GM12878 (cell line): ENCODE measurements at regions not wholly inside any gene's neighbourhood (a gene's known extent, or its start where the extent isn't known, plus 50 kb on each side); places are given as distances from the start of the nearest gene placed in this dataset.

Experiments used
- BHLHE40 ChIP-seq, 2 experiments: fragments of 450-650 bp in 1 of 2; IDR thresholded peaks; 2 replicates each; pipeline ENCODE4 v1.6.1; 2011 to 2017; ENCODE audit warnings: low read depth in 2 of 2, borderline replicate concordance in 1 of 2, improper control_type of control experiment in 1 of 2, low read length in 1 of 2, mild to moderate bottlenecking in 1 of 2
- BRCA1 ChIP-seq: IDR thresholded peaks from 2 replicates; pipeline ENCODE4 v1.6.1; 2011; ENCODE audit warnings: low read depth, low read length, improper control_type of control experiment
- CHD2 ChIP-seq: IDR thresholded peaks from 2 replicates; pipeline ENCODE4 v1.6.1; 2011; ENCODE audit warnings: low read depth, low read length, improper control_type of control experiment, borderline replicate concordance
- DPF2 ChIP-seq: fragments of 450-650 bp; IDR thresholded peaks from 2 replicates; pipeline ENCODE4 v1.6.1; 2017; ENCODE audit warnings: mild to moderate bottlenecking
- EP300 ChIP-seq, 2 experiments: fragments of 150-350 bp in 1 of 2; IDR thresholded peaks; 2 replicates each; pipeline ENCODE4 v1.6.1; 2011 to 2012; ENCODE audit warnings: low read depth in 2 of 2, low read length in 2 of 2, borderline replicate concordance in 1 of 2, improper control_type of control experiment in 1 of 2, inconsistent platforms in 1 of 2; ENCODE audit not compliant: control insufficient read depth in 1 of 2
- EZH2 ChIP-seq: IDR thresholded peaks from 2 replicates; pipeline ENCODE4 v1.6.1; 2012; ENCODE audit warnings: low read depth, mild to moderate bottlenecking, control low read depth, inconsistent platforms, low read length, borderline replicate concordance; ENCODE audit not compliant: control insufficient read depth
- HDAC2 ChIP-seq: fragments of 200-600 bp; sonication (generic); IDR thresholded peaks from 2 replicates; pipeline ENCODE4 v1.6.1; 2017
- HDGF ChIP-seq: fragments of 450-650 bp; IDR thresholded peaks from 2 replicates; pipeline ENCODE4 v1.6.1; 2016; ENCODE audit warnings: antibody characterized with exemption
- MEF2A ChIP-seq: IDR thresholded peaks from 2 replicates; pipeline ENCODE4 v1.6.1; 2011; ENCODE audit warnings: low read depth, mild to moderate bottlenecking, low read length, moderate library complexity; ENCODE audit not compliant: insufficient read depth
- MTA2 ChIP-seq: fragments of 450-650 bp; IDR thresholded peaks from 2 replicates; pipeline ENCODE4 v1.6.1; 2016; ENCODE audit warnings: low read depth, mild to moderate bottlenecking, moderate library complexity
- NR2F1 ChIP-seq: fragments of 450-650 bp; conservative IDR thresholded peaks from 2 replicates; pipeline ENCODE4 v1.6.1; 2017; ENCODE audit warnings: mild to moderate bottlenecking
- NRF1 ChIP-seq: conservative IDR thresholded peaks from 2 replicates; pipeline ENCODE4 v1.6.1; 2011; ENCODE audit warnings: mild to moderate bottlenecking, low read depth, low read length, improper control_type of control experiment
- PAX5 ChIP-seq: IDR thresholded peaks from 2 replicates; pipeline ENCODE4 v1.6.1; 2011; ENCODE audit warnings: low read depth, low read length, borderline replicate concordance
- PAX8 ChIP-seq: fragments of 450-650 bp; IDR thresholded peaks from 2 replicates; pipeline ENCODE4 v1.6.1; 2017; ENCODE audit warnings: mild to moderate bottlenecking, moderate library complexity
- POLR2A ChIP-seq: IDR thresholded peaks from 2 replicates; pipeline ENCODE4 v1.6.1; 2011; ENCODE audit warnings: low read depth, mild to moderate bottlenecking, low read length
- POLR2AphosphoS5 ChIP-seq: IDR thresholded peaks from 2 replicates; pipeline ENCODE4 v1.6.1; 2011; ENCODE audit warnings: mild to moderate bottlenecking, low read length, inconsistent platforms
- RBBP5 ChIP-seq: fragments of 200-600 bp; sonication (generic); conservative IDR thresholded peaks from 2 replicates; pipeline ENCODE4 v1.6.1; 2016
- SIN3A ChIP-seq: IDR thresholded peaks from 2 replicates; pipeline ENCODE4 v1.6.1; 2012; ENCODE audit warnings: low read depth, low read length, improper control_type of control experiment
- SREBF2 ChIP-seq: IDR thresholded peaks from 2 replicates; pipeline ENCODE4 v1.6.1; 2012; ENCODE audit warnings: mild to moderate bottlenecking, low read length
- STAT3 ChIP-seq: IDR thresholded peaks from 2 replicates; pipeline ENCODE4 v1.6.1; 2011; ENCODE audit warnings: low read depth, low read length, improper control_type of control experiment
- ZNF207 ChIP-seq: fragments of 450-650 bp; IDR thresholded peaks from 2 replicates; pipeline ENCODE4 v1.6.1; 2014; ENCODE audit warnings: antibody characterized with exemption, mild to moderate bottlenecking, borderline replicate concordance
- ZNF384 ChIP-seq: IDR thresholded peaks from 2 replicates; pipeline ENCODE4 v1.6.1; 2012; ENCODE audit warnings: low read depth, mild to moderate bottlenecking, low read length, improper control_type of control experiment, borderline replicate concordance
- ZZZ3 ChIP-seq: IDR thresholded peaks from 2 replicates; pipeline ENCODE4 v1.6.1; 2011; ENCODE audit warnings: low read depth; ENCODE audit not compliant: control insufficient read depth, insufficient read length
- TF ChIP-seq, protein P1 (sequence below): fragments of 450-650 bp; IDR thresholded peaks from 2 replicates; pipeline ENCODE4 v1.6.1; 2016; ENCODE audit warnings: mild to moderate bottlenecking
- TF ChIP-seq, protein P2 (sequence below): fragments of 450-650 bp; IDR thresholded peaks from 2 replicates; pipeline ENCODE4 v1.6.1; 2017; ENCODE audit warnings: mild to moderate bottlenecking
- TF ChIP-seq, protein P3 (sequence below): fragments of 450-650 bp; IDR thresholded peaks from 2 replicates; pipeline ENCODE4 v1.6.1; 2017; ENCODE audit warnings: low read depth, mild to moderate bottlenecking, moderate library complexity
- TF ChIP-seq, protein P4 (sequence below): fragments of 450-650 bp; IDR thresholded peaks from 2 replicates; pipeline ENCODE4 v1.6.1; 2017; ENCODE audit warnings: borderline replicate concordance

DNA sequence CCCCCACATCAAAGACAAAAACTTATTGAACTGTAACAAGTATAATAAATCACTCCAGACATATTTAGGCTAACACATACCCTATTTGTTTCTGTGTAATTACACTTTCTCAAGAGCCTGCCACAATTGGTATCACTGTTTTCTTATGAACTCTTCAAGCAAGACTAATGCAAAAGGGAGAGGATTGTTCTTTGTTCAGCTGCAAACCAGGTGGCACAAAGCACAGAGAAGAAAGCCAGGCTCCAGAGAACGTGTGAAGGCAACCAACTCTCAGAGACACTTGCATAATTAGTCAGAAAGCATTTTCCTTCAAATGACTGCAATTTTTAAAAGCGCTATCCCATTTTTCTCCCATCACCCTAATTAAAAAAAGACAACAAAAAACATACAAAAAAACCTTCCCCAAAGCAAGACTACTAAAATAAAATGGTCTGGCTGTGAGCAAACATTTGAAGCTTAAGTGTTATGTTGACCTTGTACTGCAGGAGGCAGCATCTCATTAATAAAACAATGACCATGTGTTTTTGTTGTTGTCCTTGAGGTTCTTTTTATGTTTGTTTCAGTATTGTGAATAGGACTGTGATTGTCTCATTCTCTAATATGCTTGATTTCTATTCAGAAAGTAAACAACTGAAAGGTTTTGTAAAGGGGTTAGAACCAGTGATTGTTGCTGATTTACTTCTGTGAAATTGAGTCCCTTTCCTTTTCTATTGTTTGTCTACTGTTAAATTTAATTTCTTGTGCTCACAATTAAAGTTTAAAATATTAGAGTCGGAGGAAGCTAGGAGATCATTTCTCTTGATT, 452.7 kb upstream of the PDE3A start (continued):
- TF ChIP-seq, protein P1, sequence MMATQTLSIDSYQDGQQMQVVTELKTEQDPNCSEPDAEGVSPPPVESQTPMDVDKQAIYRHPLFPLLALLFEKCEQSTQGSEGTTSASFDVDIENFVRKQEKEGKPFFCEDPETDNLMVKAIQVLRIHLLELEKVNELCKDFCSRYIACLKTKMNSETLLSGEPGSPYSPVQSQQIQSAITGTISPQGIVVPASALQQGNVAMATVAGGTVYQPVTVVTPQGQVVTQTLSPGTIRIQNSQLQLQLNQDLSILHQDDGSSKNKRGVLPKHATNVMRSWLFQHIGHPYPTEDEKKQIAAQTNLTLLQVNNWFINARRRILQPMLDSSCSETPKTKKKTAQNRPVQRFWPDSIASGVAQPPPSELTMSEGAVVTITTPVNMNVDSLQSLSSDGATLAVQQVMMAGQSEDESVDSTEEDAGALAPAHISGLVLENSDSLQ: peak; percentile 75
- no peak for TF ChIP-seq HDGF
- TF ChIP-seq MEF2A: no peak
- no peak for TF ChIP-seq STAT3
- TF ChIP-seq EZH2: no peak
- TF ChIP-seq ZNF384: no peak
- peak; percentile 22; the same call in 1 of the 2 replicates for TF ChIP-seq CHD2
- TF ChIP-seq PAX5: no peak
- TF ChIP-seq EP300 (IDR thresholded peaks at IDR 0.05; ENCODE audit: borderline replicate concordance in 1 of 2, control insufficient read depth in 1 of 2, low read depth in 2 of 2, low read length in 2 of 2): peak; percentile 30 to 57; a peak in 2 of 4 replicates
- no peak for TF ChIP-seq ZNF207
- peak; percentile 55; the same call in 1 of the 2 replicates for TF ChIP-seq NR2F1
- no peak for TF ChIP-seq SREBF2
- TF ChIP-seq POLR2AphosphoS5: no peak
- TF ChIP-seq RBBP5: no peak
- TF ChIP-seq, protein P2, sequence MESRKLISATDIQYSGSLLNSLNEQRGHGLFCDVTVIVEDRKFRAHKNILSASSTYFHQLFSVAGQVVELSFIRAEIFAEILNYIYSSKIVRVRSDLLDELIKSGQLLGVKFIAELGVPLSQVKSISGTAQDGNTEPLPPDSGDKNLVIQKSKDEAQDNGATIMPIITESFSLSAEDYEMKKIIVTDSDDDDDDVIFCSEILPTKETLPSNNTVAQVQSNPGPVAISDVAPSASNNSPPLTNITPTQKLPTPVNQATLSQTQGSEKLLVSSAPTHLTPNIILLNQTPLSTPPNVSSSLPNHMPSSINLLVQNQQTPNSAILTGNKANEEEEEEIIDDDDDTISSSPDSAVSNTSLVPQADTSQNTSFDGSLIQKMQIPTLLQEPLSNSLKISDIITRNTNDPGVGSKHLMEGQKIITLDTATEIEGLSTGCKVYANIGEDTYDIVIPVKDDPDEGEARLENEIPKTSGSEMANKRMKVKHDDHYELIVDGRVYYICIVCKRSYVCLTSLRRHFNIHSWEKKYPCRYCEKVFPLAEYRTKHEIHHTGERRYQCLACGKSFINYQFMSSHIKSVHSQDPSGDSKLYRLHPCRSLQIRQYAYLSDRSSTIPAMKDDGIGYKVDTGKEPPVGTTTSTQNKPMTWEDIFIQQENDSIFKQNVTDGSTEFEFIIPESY: no peak
- TF ChIP-seq POLR2A: no peak
- peak; percentile 64 for TF ChIP-seq DPF2
- no peak for TF ChIP-seq BRCA1
- TF ChIP-seq NRF1: no peak
- TF ChIP-seq, protein P3, sequence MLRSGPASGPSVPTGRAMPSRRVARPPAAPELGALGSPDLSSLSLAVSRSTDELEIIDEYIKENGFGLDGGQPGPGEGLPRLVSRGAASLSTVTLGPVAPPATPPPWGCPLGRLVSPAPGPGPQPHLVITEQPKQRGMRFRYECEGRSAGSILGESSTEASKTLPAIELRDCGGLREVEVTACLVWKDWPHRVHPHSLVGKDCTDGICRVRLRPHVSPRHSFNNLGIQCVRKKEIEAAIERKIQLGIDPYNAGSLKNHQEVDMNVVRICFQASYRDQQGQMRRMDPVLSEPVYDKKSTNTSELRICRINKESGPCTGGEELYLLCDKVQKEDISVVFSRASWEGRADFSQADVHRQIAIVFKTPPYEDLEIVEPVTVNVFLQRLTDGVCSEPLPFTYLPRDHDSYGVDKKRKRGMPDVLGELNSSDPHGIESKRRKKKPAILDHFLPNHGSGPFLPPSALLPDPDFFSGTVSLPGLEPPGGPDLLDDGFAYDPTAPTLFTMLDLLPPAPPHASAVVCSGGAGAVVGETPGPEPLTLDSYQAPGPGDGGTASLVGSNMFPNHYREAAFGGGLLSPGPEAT: peak; percentile 76
- TF ChIP-seq, protein P4, sequence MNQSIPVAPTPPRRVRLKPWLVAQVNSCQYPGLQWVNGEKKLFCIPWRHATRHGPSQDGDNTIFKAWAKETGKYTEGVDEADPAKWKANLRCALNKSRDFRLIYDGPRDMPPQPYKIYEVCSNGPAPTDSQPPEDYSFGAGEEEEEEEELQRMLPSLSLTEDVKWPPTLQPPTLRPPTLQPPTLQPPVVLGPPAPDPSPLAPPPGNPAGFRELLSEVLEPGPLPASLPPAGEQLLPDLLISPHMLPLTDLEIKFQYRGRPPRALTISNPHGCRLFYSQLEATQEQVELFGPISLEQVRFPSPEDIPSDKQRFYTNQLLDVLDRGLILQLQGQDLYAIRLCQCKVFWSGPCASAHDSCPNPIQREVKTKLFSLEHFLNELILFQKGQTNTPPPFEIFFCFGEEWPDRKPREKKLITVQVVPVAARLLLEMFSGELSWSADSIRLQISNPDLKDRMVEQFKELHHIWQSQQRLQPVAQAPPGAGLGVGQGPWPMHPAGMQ: no peak
- peak; percentile 96 for TF ChIP-seq MTA2
- no peak for TF ChIP-seq SIN3A
- TF ChIP-seq PAX8: no peak
- peak in 1 of 2 experiments; percentile 52; a peak in 1 of 4 replicates for TF ChIP-seq BHLHE40 (IDR thresholded peaks at IDR 0.05; ENCODE audit: borderline replicate concordance in 1 of 2, low read depth in 2 of 2, low read length in 1 of 2)
- no peak for TF ChIP-seq ZZZ3
- no peak for TF ChIP-seq HDAC2
